ENCODE measurements at regions not wholly inside any gene's neighbourhood (a gene's known extent, or its start where the extent isn't known, plus 50 kb on each side); places are given as distances from the start of the nearest gene placed in this dataset.

DNA sequence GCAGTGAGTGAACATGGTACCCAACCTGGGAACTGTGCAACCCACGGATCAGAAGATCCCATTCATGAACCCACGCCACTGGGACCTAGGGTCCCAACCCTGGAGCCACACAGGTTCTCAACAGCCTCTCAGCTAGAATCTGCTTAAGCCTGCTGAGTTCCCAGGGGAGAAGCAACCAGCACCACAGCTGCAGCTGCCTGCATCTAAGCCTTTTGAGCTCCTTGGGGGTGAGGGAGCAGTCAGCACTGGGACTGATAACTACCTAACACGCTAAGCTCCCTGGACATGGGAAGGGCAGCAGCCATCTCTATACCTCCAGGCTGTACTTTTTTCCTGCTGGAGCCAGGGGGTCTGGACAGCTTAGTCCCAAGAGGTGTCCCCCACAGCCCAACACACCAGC is 179.3 kb downstream of the IL15 start:
- H2BK12ac ChIP-seq (ENCODE audit: insufficient read length, low read depth, low read length): no peak overlapping the region
- H3K23ac ChIP-seq (ENCODE audit: insufficient read length, low read depth, low read length): no peak overlapping the region
- WGBS (ENCODE audit: extremely low coverage, insufficient read length, low lambda C conversion rate): no CpG with 5 or more reads among the region's 3 CpGs
- peaks cover 0 to 4% of the 10 kb centered on the region in 2 experiments; a peak in 2 of 4 replicates for H3K4me1 Mint-ChIP-seq
- H3T11ph ChIP-seq (ENCODE audit: low read length): no peak overlapping the region
- no peak overlapping the region for H2AFZ ChIP-seq (ENCODE audit: low read length)
- no peaks in the 10 kb centered on the region for H3K4me1 ChIP-seq (ENCODE audit: insufficient read depth, low read length)
- no peak overlapping the region for H3K27ac ChIP-seq (ENCODE audit: insufficient read length, low read depth, low read length)
- H3K23me2 ChIP-seq (ENCODE audit: insufficient read length, low read depth, low read length, poor library complexity, severe bottlenecking): no peaks in the 10 kb centered on the region
- H3K79me1 ChIP-seq (ENCODE audit: insufficient read depth, low read depth, low read length, poor library complexity, severe bottlenecking): no peaks in the 10 kb centered on the region
- no peak overlapping the region for H2BK20ac ChIP-seq (ENCODE audit: low read depth, low read length, poor library complexity, severe bottlenecking)
- no peak overlapping the region for H2BK5ac ChIP-seq (ENCODE audit: insufficient read length, low read length)
- H4K5ac ChIP-seq (ENCODE audit: insufficient read length, low read depth, low read length): no peak overlapping the region
- no peak overlapping the region for H3K18ac ChIP-seq (ENCODE audit: insufficient read length, low read depth, low read length)
- H4K8ac ChIP-seq (replicated peaks; ENCODE audit: insufficient read length, low read depth, low read length): no peak overlapping the region
- no peaks in the 10 kb centered on the region for H3K27me3 ChIP-seq (ENCODE audit: insufficient read depth, low read length)
- H3K9me3 ChIP-seq (ENCODE audit: control insufficient read depth, low read depth, low read length): no peaks in the 10 kb centered on the region
- no peak overlapping the region for H2AK5ac ChIP-seq (ENCODE audit: insufficient read length, low read length)
- no peak overlapping the region for H2BK15ac ChIP-seq (ENCODE audit: low read depth, low read length)
- no peak overlapping the region for H3K4me2 ChIP-seq (ENCODE audit: insufficient read depth, insufficient read length, low read length)
- H3K79me2 ChIP-seq (ENCODE audit: insufficient read depth, low read length): no peaks in the 10 kb centered on the region
- H3K9me3 Mint-ChIP-seq: peaks cover 0 to 2% of the 10 kb centered on the region in 2 experiments; a peak in 1 of 5 replicates
- no peak overlapping the region for H3K14ac ChIP-seq (ENCODE audit: insufficient read depth, low read length)
- H2BK120ac ChIP-seq (ENCODE audit: low read depth, low read length, poor library complexity, severe bottlenecking): no peak overlapping the region
- H3K27ac Mint-ChIP-seq: no peak overlapping the region
- no peak overlapping the region for H3K56ac ChIP-seq (ENCODE audit: insufficient read length, low read depth, low read length)
- H3K4ac ChIP-seq (ENCODE audit: low read depth, low read length): no peak overlapping the region
- no peak overlapping the region for H4K91ac ChIP-seq (ENCODE audit: insufficient read length, low read depth, low read length)
- no peak overlapping the region for H3K4me3 Mint-ChIP-seq
- no peaks in the 10 kb centered on the region for H3K27me3 Mint-ChIP-seq (ENCODE audit: low read depth)
- no peaks in the 10 kb centered on the region for H4K20me1 ChIP-seq (ENCODE audit: control insufficient read depth, insufficient read depth, insufficient read length)
- no peak for DNase-seq
- TF ChIP-seq, protein P1, sequence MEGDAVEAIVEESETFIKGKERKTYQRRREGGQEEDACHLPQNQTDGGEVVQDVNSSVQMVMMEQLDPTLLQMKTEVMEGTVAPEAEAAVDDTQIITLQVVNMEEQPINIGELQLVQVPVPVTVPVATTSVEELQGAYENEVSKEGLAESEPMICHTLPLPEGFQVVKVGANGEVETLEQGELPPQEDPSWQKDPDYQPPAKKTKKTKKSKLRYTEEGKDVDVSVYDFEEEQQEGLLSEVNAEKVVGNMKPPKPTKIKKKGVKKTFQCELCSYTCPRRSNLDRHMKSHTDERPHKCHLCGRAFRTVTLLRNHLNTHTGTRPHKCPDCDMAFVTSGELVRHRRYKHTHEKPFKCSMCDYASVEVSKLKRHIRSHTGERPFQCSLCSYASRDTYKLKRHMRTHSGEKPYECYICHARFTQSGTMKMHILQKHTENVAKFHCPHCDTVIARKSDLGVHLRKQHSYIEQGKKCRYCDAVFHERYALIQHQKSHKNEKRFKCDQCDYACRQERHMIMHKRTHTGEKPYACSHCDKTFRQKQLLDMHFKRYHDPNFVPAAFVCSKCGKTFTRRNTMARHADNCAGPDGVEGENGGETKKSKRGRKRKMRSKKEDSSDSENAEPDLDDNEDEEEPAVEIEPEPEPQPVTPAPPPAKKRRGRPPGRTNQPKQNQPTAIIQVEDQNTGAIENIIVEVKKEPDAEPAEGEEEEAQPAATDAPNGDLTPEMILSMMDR (conservative IDR thresholded peaks at IDR 0.05): no peak
- no peak overlapping the region for H3K9ac ChIP-seq (ENCODE audit: extremely low read depth, insufficient read length, low read length)
- H3K36me3 Mint-ChIP-seq (ENCODE audit: insufficient read depth in 1 of 3, low read depth in 3 of 3): peaks cover 0 to 2% (median 0%) of the 10 kb centered on the region in 3 experiments; a peak in 1 of 7 replicates

All from H9 (cell line).